ENCODE measurements at regions not wholly inside any gene's neighbourhood (a gene's known extent, or its start where the extent isn't known, plus 50 kb on each side); places are given as distances from the start of the nearest gene placed in this dataset.
"Not testable (repeated sequence)": the region's sequence is repeated elsewhere in the genome, so short reads cannot be mapped to it uniquely, and the experiment has no call there.

DNA sequence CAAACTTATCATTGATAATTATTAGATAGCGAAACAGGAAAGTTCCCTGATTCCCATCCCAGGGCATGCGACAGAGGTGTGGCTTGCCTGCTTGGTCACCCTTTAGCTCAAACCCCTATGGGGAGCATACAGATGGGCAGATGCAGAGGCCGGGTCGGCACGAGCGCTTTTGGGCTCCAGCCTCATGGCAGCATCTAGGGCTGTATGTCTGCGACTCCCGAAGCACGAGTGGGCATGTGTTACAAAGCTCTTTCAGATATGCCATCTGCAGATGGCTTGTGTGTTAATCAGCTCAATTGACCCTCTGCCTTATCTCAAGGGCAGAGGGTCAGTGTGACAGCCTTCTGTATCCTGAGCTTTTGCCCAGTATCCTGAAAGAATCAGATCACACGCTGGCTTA, 2069.3 kb upstream of the RAG2 start:
- DNase-seq = no peak
- no peaks in the 10 kb centered on the region for H3K36me3 ChIP-seq
- no peaks in the 10 kb centered on the region for H3K27me3 ChIP-seq
- H3K9me3 ChIP-seq = no peaks in the 10 kb centered on the region; the same call in 1 of the 2 replicates
- no peak overlapping the region for H3K4me3 ChIP-seq

DNA sequence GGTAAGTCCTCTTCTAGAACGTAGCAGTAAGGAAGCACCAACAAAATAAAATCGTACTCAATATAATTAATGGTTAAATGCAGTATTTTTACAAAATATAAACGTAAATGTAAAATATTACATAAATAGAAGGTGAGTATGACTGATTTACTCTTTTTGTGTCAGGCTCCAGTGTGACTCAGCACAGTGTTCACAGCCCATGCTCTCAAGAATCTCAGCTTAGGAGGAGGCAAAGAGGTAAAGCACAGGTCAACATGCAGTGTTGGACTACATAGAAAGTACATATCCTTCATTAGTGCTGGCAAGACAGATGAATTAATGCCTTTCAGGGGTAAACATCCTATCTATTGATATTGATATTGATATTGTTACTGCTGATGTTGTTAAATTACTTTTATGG, 2050.6 kb upstream of the RAG2 start:
- no peaks in the 10 kb centered on the region for H3K9me3 ChIP-seq
- no peak overlapping the region for H3K4me3 ChIP-seq
- H3K36me3 ChIP-seq = no peaks in the 10 kb centered on the region
- H3K27me3 ChIP-seq = no peaks in the 10 kb centered on the region
- DNase-seq = no peak

- peak; percentile 24 for DNase-seq
- no peaks in the 10 kb centered on the region for H3K36me3 ChIP-seq
- no peaks in the 10 kb centered on the region for H3K9me3 ChIP-seq
- no peak overlapping the region for H3K4me3 ChIP-seq
- no peaks in the 10 kb centered on the region for H3K27me3 ChIP-seq
Observed at GRCh38 chr11:38646382-38646781, 2048.3 kb upstream of the RAG2 start.

GRCh38 chr11:38640854-38641253, 2042.8 kb upstream of the RAG2 start:
- no peak for DNase-seq

GRCh38 chr11:38612701-38613100, 2014.7 kb upstream of the RAG2 start:
- H3K4me3 ChIP-seq = no peak overlapping the region
- H3K36me3 ChIP-seq = no peaks in the 10 kb centered on the region
- no peaks in the 10 kb centered on the region for H3K27me3 ChIP-seq
- DNase-seq = no peak
- peaks cover 13% of the 10 kb centered on the region; the same call in 1 of the 2 replicates for H3K9me3 ChIP-seq

More at GRCh38 chr11:38640854-38641253, 2042.8 kb upstream of the RAG2 start:
- Histone ChIP-seq H3K9me3 (peaks cover 10% of the 10 kb centered on the region), H3K4me3 (no peak overlapping the region), H3K36me3 (no peaks in the 10 kb centered on the region), H3K27me3 (no peaks in the 10 kb centered on the region)

DNA sequence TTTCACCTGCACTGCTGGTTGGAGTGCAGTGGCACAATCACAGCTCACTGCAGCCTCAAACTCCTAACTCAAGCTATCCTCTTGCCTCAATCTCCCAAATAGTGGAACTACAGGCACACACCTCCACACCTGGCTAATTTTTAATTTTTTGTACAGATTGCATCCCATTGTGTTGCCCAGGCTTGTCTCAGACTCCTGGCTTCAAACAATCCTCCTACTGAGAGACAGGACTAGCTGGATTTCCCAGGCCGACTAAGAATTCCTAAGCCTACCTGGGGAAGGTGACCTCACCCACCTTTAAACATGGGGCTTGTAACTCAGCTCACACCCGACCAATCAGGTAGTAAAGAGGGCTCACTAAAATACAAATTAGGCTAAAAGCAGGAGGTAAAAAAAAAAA, 2003.3 kb upstream of the RAG2 start:
- not testable (repeated sequence) for DNase-seq, H3K36me3 ChIP-seq, H3K9me3 ChIP-seq, H3K4me3 ChIP-seq, H3K27me3 ChIP-seq

DNA sequence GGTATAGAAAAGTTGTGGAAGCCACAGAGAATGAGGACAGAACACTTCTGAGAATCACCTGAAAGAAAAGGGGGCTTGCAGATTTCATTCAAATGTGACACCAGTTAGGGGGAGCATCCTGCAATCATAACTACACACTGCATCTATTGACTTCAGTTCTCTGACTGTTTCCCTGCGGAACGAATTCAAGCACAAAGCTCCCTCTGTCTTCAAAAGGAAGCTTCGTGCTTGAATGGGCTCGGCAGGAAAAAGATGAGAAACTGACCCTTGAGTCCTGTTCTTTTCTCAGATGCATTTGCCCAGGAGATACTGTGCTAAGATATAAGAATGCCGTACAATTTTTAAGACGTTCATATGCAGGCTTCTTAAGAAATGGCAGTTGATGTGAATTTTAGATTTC, 2000.4 kb upstream of the RAG2 start:
- DNase-seq = no peak
- Histone ChIP-seq H3K27me3 (no peaks in the 10 kb centered on the region), H3K4me3 (no peak overlapping the region), H3K9me3 (no peaks in the 10 kb centered on the region), H3K36me3 (no peaks in the 10 kb centered on the region)

DNA sequence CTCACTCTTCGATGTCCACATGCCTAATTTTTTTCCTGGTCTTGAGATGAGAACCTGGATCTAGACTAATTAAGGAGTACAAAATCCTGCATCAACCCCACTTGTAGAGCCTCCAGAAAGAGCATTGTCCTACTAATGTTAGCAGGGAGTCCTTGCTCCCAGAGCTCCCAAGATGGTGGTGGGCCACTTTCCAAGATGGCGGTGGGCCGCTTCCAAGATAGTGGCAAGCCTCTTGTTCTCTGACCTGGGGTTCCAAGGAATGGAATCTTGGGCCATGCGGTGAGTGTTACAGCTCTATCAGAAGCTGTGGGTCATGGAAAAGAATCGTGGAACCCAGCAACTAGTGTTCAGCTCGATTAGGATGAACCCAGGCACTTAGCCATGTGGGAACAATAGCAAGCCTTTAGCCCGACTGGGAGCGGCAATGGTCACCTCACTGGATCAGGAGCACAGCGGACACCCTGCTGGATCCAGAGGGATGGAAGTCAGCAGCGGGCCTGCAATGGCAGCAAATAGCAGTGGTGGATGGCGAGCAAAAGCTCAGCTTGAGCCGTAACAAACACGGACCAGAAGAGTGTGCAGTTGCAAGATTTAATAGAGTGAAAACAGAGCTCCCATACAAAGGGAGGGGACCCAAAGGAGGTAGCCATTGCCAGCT, 1997.5 kb upstream of the RAG2 start:
- not testable (repeated sequence) for H3K4me3 ChIP-seq, H3K36me3 ChIP-seq, H3K9me3 ChIP-seq, DNase-seq, H3K27me3 ChIP-seq

DNA sequence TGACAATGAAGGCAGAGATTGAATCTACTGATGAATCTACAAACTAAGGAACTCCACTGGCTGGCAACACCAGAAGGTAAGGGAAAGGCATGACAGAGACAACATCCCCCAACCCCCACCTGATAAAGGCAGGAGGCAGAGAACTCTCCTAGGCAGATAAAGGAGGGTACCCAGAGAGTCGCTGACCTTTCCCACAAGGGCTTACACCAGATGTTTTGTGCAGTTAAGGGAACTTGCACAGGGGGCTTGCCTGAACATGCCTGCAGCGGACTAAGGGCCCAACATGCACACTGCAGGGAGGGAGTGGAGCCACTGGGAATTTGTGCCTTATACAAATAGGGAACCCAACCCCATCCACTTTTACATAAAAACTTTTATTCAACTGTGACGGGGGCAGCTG, 1996.9 kb upstream of the RAG2 start:
- Histone ChIP-seq H3K27me3 (no peaks in the 10 kb centered on the region), H3K4me3 (no peak overlapping the region), H3K9me3 (no peaks in the 10 kb centered on the region), H3K36me3 (no peaks in the 10 kb centered on the region)
- no peak for DNase-seq

DNA sequence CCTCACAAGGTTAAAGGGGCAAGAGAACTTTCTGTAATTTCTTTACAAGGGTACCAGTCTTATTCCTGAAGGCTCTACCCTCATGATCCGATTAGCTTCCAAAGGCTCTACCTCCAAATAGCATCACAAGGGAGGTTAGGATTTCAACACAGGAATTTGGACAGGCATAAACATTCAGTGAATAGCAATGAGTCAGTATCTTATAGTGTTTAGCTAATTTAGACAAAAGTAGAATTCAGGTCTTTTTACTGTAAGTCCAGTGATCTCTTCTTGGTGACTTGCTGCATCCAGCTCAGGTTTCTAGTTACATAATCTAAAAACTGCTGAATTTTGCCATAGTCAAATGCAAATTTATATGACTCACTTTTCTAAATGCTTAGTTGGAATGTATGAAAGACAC, 1995.6 kb upstream of the RAG2 start:
- H3K36me3 ChIP-seq = no peaks in the 10 kb centered on the region
- H3K4me3 ChIP-seq = no peak overlapping the region
- no peaks in the 10 kb centered on the region for H3K9me3 ChIP-seq
- no peak for DNase-seq
- no peaks in the 10 kb centered on the region for H3K27me3 ChIP-seq

GRCh38 chr11:38582756-38583155, 1984.7 kb upstream of the RAG2 start:
- Histone ChIP-seq H3K4me3 (no peak overlapping the region), H3K9me3 (peaks cover 8% of the 10 kb centered on the region), H3K27me3 (no peaks in the 10 kb centered on the region), H3K36me3 (no peaks in the 10 kb centered on the region)
- no peak for DNase-seq

GRCh38 chr11:38582151-38582550, 1984.1 kb upstream of the RAG2 start:
- H3K4me3 ChIP-seq = no peak overlapping the region
- no peak for DNase-seq
- peaks cover 14% of the 10 kb centered on the region for H3K9me3 ChIP-seq
- no peaks in the 10 kb centered on the region for H3K27me3 ChIP-seq
- no peaks in the 10 kb centered on the region for H3K36me3 ChIP-seq

GRCh38 chr11:38577769-38578168, 1979.7 kb upstream of the RAG2 start:
- Histone ChIP-seq H3K9me3 (peaks cover 15% of the 10 kb centered on the region), H3K4me3 (no peak overlapping the region), H3K27me3 (no peaks in the 10 kb centered on the region), H3K36me3 (no peaks in the 10 kb centered on the region)
- no peak for DNase-seq

DNA sequence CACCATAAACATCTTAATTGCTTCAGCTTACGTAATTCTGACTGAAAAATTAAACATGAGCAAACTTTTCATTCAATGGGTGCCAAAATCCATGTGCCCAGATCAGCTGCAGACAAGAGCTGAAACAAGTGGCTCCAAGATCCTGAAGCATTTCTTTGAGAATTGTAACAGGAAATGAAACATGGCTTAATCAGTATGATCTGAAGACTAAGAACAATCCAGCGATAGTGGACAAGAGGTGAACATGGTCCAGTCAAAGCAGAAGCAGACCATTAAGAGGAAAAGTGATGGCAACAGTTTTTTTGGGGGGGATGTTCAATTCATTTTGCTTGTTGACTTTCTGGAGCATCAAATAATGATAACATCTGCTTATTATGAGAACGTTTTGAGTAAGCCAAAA, 1964.5 kb upstream of the RAG2 start:
- H3K9me3 ChIP-seq = no peaks in the 10 kb centered on the region; the same call in 1 of the 2 replicates
- H3K36me3 ChIP-seq = no peaks in the 10 kb centered on the region; the same call in 1 of the 2 replicates
- H3K4me3 ChIP-seq = no peak overlapping the region
- no peak for DNase-seq
- H3K27me3 ChIP-seq = no peaks in the 10 kb centered on the region

- DNase-seq = no peak
- Histone ChIP-seq H3K36me3 (no peaks in the 10 kb centered on the region), H3K27me3 (no peaks in the 10 kb centered on the region), H3K9me3 (peaks cover 5% of the 10 kb centered on the region; the same call in 1 of the 2 replicates), H3K4me3 (no peak overlapping the region)
Observed at GRCh38 chr11:38553148-38553547, 1955.1 kb upstream of the RAG2 start.

DNA sequence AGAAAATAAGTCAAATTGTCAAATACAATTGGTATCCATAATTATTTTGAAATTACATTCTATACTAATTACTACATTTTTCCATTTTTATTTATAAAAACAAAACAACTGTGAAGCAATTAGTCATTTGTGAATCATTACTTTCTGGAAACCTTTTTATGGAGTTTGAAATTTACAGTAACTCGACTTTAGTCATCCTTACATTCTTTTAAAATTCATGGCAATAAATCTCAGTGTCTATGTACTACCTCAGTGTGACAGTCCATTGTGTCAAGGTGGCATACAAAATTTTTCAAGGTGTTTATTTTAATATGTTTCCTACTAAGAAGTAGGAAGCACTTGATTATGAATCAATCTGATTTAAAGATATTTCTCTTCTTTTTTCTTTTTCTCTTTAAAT, 1949.4 kb upstream of the RAG2 start:
- DNase-seq = no peak
- H3K9me3 ChIP-seq = peaks cover 12% of the 10 kb centered on the region; the same call in 1 of the 2 replicates

GRCh38 chr11:38543986-38544385, 1946.0 kb upstream of the RAG2 start:
- H3K27me3 ChIP-seq = no peaks in the 10 kb centered on the region
- H3K4me3 ChIP-seq = no peak overlapping the region
- peaks cover 10% of the 10 kb centered on the region; the same call in 1 of the 2 replicates for H3K9me3 ChIP-seq
- no peaks in the 10 kb centered on the region for H3K36me3 ChIP-seq
- DNase-seq = no peak

More for the DNA sequence above, 1949.4 kb upstream of the RAG2 start:
- no peaks in the 10 kb centered on the region for H3K27me3 ChIP-seq
- no peak overlapping the region for H3K4me3 ChIP-seq
- no peaks in the 10 kb centered on the region for H3K36me3 ChIP-seq

DNA sequence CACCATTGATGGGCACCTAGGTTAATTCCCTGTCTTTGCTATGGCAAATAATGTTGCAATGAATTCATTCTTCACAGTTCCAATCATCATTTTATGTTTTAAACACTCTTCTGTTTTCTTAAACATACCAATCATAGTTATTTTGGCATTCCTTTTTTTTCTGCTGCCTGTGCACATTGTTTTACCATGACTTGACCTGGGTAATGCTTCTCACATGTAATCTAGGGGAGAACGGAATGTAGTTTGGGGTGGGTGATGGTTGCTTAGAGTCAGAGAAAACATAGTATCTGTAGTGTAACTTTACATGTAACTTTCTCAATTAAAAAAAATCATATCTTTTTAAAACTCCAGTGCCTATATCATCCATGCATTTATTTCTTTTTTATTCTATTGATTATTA, 1945.3 kb upstream of the RAG2 start:
- peak; percentile 9 for DNase-seq
- peaks cover 8% of the 10 kb centered on the region; the same call in 1 of the 2 replicates for H3K9me3 ChIP-seq
- no peaks in the 10 kb centered on the region for H3K36me3 ChIP-seq
- H3K4me3 ChIP-seq = no peak overlapping the region
- no peaks in the 10 kb centered on the region for H3K27me3 ChIP-seq
